AG10803 (cell line): ENCODE measurements at regions not wholly inside any gene's neighbourhood (a gene's known extent, or its start where the extent isn't known, plus 50 kb on each side); places are given as distances from the start of the nearest gene placed in this dataset.
A peak's percentile ranks its signal among the peaks of the same experiment; 100 is the strongest.

Source experiments
- DNase-seq: peaks from one replicate; pipeline ENCODE4 v3.0.0; 2010; ENCODE audit warnings: low read depth
- H3K4me3 ChIP-seq: 2 replicates; pipeline ENCODE4 v1.5.1; 2011; ENCODE audit warnings: mild to moderate bottlenecking, low read length, control low read depth
- TF ChIP-seq, protein P1 (sequence below): conservative IDR thresholded peaks from 2 replicates; pipeline ENCODE4 v1.5.1; 2011; ENCODE audit warnings: mild to moderate bottlenecking, low read length, control low read depth, inconsistent platforms

DNA sequence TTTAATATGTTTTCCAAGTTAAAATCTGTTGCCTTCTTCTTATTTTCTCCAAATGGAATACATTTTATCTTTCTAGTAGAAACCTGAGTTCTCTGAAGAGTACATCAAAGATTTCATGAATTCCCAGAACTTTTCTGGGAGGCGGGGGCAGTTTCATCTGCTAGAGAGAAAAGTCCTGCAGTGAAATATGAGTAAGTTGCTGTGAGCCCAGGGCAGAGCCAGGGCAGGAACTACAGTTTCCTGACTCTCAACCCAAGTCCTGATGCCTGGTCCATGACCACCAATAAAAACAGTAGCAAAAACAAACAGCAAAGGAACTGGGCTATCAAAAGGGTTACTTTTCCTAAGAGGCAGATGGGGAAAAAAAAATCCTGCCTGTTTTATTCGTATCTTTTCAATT lies 239.4 kb upstream of the CTSO start:
- TF ChIP-seq, protein P1, sequence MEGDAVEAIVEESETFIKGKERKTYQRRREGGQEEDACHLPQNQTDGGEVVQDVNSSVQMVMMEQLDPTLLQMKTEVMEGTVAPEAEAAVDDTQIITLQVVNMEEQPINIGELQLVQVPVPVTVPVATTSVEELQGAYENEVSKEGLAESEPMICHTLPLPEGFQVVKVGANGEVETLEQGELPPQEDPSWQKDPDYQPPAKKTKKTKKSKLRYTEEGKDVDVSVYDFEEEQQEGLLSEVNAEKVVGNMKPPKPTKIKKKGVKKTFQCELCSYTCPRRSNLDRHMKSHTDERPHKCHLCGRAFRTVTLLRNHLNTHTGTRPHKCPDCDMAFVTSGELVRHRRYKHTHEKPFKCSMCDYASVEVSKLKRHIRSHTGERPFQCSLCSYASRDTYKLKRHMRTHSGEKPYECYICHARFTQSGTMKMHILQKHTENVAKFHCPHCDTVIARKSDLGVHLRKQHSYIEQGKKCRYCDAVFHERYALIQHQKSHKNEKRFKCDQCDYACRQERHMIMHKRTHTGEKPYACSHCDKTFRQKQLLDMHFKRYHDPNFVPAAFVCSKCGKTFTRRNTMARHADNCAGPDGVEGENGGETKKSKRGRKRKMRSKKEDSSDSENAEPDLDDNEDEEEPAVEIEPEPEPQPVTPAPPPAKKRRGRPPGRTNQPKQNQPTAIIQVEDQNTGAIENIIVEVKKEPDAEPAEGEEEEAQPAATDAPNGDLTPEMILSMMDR = no peak
- no peak for DNase-seq
- H3K4me3 ChIP-seq = no peak overlapping the region

DNA sequence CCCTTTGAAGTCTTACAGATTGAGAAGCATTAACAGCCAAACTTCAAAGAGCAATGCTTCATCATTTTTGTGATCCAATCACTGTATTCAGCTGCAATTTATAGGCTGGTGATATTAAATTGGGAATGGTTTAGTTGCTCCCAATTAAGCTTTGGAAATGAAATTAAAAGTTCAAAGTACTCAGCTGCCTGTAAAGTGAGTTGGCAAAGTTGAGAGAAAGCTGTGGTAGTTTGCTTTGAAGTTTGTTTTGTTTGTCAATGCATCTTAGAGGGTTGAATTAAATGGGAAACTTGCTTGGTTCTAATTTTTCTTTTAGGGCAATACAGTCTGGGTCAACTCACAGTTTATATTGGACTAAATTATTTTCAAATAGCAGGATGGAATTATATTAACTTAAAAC lies 238.4 kb upstream of the CTSO start:
- no peak for DNase-seq
- no peak overlapping the region for H3K4me3 ChIP-seq
- TF ChIP-seq, protein P1 = no peak

DNA sequence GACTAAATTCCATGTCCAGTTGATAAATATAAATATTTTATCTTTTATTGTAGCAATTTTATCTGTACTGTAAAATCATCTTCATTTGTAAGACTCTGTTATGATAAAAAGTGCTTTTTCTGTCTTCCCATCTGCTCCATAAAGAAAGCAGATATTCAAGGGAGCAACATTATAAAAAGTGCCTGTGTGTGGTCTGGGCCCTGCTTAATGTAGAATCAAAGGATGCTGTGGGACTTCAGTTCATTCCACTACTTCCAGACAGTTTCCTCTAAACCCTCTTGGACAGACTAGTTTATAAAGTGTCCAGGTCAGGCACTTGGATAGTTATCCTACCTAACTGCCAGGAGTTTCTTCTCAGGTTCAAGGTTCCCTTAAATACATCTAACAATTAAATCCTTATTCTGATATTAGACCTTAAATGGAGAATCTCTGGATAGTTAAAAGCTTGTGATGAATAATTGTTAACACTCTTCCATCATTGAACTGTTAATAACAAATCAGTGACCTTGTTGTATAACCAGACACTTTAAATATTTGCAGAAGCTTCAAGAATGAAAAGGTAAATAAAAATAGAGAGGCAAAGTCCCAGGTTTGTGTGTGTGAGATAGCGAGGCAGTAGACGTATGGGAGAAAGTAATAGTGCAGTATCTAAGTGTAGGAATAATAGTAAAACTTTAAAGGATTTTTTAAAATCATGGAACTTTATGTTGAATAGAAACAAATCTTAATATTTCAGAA lies 237.5 kb upstream of the CTSO start:
- H3K4me3 ChIP-seq = no peak overlapping the region
- TF ChIP-seq, protein P1 = no peak
- DNase-seq = no peak

- no peak overlapping the region for H3K4me3 ChIP-seq
- peak; percentile 70 for DNase-seq
- TF ChIP-seq, protein P1 = no peak
These were observed 236.9 kb upstream of the CTSO start for GRCh38 chr4:156190615-156191014.

DNA sequence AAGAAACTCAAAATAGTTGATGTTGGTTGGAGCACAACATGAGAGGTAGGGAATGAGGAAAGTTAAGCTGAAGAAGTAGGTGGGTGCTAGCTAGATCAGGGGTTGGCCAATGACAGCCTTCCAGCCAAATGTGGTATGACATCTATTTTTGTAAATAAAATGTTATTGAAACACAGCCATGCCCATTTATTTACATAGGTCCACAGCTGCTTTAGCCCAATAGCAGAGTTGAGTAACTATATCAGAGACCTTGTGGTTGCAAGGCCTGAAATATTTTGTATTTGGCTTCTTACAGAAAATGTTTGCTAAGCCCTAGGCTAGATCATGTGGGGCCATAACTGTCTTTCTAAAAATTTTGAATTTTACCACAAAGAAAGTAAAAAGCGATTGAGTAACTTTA lies 234.9 kb upstream of the CTSO start:
- TF ChIP-seq, protein P1 = no peak
- H3K4me3 ChIP-seq = no peak overlapping the region
- DNase-seq = peak; percentile 54

DNA sequence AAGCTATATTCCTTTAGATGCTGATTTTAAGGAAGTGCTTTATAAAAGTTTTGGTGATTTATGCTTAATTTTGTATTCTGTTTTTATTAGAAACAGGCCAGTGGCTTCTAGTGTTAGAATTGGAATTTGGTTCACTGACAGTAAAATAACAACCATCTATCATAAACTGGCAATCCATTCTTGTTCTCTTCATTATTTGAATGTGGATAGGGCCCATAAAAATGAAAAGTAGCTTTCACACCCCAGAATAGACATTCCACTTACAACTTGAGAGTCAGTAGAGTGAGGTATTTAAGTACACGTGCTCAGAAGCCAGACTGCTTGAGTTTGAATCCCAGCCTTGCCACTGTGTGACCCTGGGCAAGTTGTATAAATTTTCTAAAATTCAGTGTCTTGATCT lies 232.4 kb upstream of the CTSO start:
- H3K4me3 ChIP-seq = no peak overlapping the region
- DNase-seq = peak; percentile 12
- TF ChIP-seq, protein P1 = no peak

- no peak overlapping the region for H3K4me3 ChIP-seq
- TF ChIP-seq, protein P1 = no peak
- no peak for DNase-seq
These were observed 231.9 kb upstream of the CTSO start for GRCh38 chr4:156185514-156186055.
